AG04449 (cell line): ENCODE measurements at regions not wholly inside any gene's neighbourhood (a gene's known extent, or its start where the extent isn't known, plus 50 kb on each side); places are given as distances from the start of the nearest gene placed in this dataset.

ENCODE experiments used
- CTCF ChIA-PET: fragments of 350-600 bp; formaldehyde crosslinking; extraction: SDS; loops from one replicate; lab custom pipeline; 2021; ENCODE audit warnings: antibody characterized with exemption; lab: Yijun Ruan, JAX
- POLR2A ChIA-PET: fragments of 400-600, 350-600 bp; formaldehyde crosslinking; extraction: SDS; loops from one replicate; lab custom pipeline; 2020; ENCODE audit warnings: antibody characterized with exemption, inconsistent platforms; lab: Yijun Ruan, JAX
- DNase-seq: peaks from one replicate; pipeline ENCODE4 v3.0.0-alpha.2; 2010; ENCODE audit warnings: low read depth, low spot score
- H3K4me3 ChIP-seq: 2 replicates; pipeline ENCODE4 v1.5.1; 2011; ENCODE audit warnings: low read depth, mild to moderate bottlenecking, control low read depth, low read length
- CTCF ChIP-seq: IDR thresholded peaks from one replicate; pipeline ENCODE4 v1.5.1; 2011; ENCODE audit warnings: mild to moderate bottlenecking, moderate library complexity, low read length, control low read depth, inconsistent platforms; ENCODE audit not compliant: insufficient read depth; ENCODE audit errors: missing control alignments

- POLR2A ChIA-PET, result no interaction called here
- no peak for TF ChIP-seq CTCF
- no peak for DNase-seq
- H3K4me3 ChIP-seq, result no peak overlapping the region
- CTCF ChIA-PET, result no interaction called here
These were observed 70.4 kb upstream of the VGLL2 start for GRCh38 chr6:117194978-117195377.

- ChIA-PET CTCF (no interaction called here), POLR2A (no interaction called here)
- no peak for TF ChIP-seq CTCF
- no peak for DNase-seq
- H3K4me3 ChIP-seq, result no peak overlapping the region
These were observed 69.6 kb upstream of the VGLL2 start for GRCh38 chr6:117195728-117196127.

- no peak for DNase-seq
- TF ChIP-seq CTCF, result no peak
- no peak overlapping the region for H3K4me3 ChIP-seq
- CTCF ChIA-PET, result no interaction called here
- POLR2A ChIA-PET, result no interaction called here
These were observed 65.3 kb upstream of the VGLL2 start for GRCh38 chr6:117200067-117200466.

- POLR2A ChIA-PET, result no interaction called here
- CTCF ChIA-PET, result no interaction called here
- no peak for DNase-seq
- TF ChIP-seq CTCF, result no peak
- H3K4me3 ChIP-seq, result no peak overlapping the region
These were observed 60.5 kb upstream of the VGLL2 start for GRCh38 chr6:117204903-117205302.

- TF ChIP-seq CTCF, result no peak
- ChIA-PET POLR2A (no interaction called here), CTCF (no interaction called here)
- DNase-seq, result no peak
- no peak overlapping the region for H3K4me3 ChIP-seq
These were observed 59.5 kb upstream of the VGLL2 start for GRCh38 chr6:117205876-117206275.

GRCh38 chr6:117206522-117206921 lies 58.8 kb upstream of the VGLL2 start:
- POLR2A ChIA-PET, result no interaction called here
- DNase-seq, result no peak
- CTCF ChIA-PET, result no interaction called here
- H3K4me3 ChIP-seq, result no peak overlapping the region
- no peak for TF ChIP-seq CTCF
